Breast epithelium (tissue), 3 donors: ENCODE measurements at regions not wholly inside any gene's neighbourhood (a gene's known extent, or its start where the extent isn't known, plus 50 kb on each side); places are given as distances from the start of the nearest gene placed in this dataset.

ENCODE experiments used
- CTCF ChIP-seq, 3 donors: fragments of 450-650 bp; IDR thresholded peaks; one replicate each; pipeline ENCODE4 v1.5.1; 2016 to 2017; ENCODE audit warnings: antibody characterized with exemption in 3 of 3, mild to moderate bottlenecking in 3 of 3, moderate library complexity in 3 of 3
- POLR2A ChIP-seq: fragments of 450-650 bp; IDR thresholded peaks from one replicate; pipeline ENCODE4 v1.6.1; 2016; ENCODE audit warnings: antibody characterized with exemption, mild to moderate bottlenecking, moderate library complexity

- TF ChIP-seq POLR2A (no peak), CTCF (IDR thresholded peaks at IDR 0.05) (no peak)
Measured at GRCh38 chr2:198913394-198914152, 544.2 kb downstream of the SATB2 start.
